D721Med (cell line): ENCODE measurements at regions not wholly inside any gene's neighbourhood (a gene's known extent, or its start where the extent isn't known, plus 50 kb on each side); places are given as distances from the start of the nearest gene placed in this dataset.
"Not testable (repeated sequence)": the region's sequence is repeated elsewhere in the genome, so short reads cannot be mapped to it uniquely, and the experiment has no call there.

Source experiments
- DNase-seq: peaks from one replicate; pipeline ENCODE4 v3.0.0; 2011; ENCODE audit warnings: low spot score; ENCODE audit not compliant: insufficient read length
- FAIRE-seq: peaks from 2 replicates; lab custom pipeline; 2011; peaks lifted over from hg19 to GRCh38; lab: Jason Lieb, UNC
- CTCF ChIP-seq: IDR thresholded peaks from 2 replicates; pipeline ENCODE4 v1.5.1; 2012; ENCODE audit warnings: mild to moderate bottlenecking, control low read depth; ENCODE audit not compliant: insufficient read depth; ENCODE audit errors: missing control alignments

GRCh38 chr3:193055352-193055751, 137.7 kb upstream of the MB21D2 start:
- DNase-seq (no peak), FAIRE-seq (no peak)
- TF ChIP-seq CTCF = no peak

- FAIRE-seq = no peak
- no peak for TF ChIP-seq CTCF
- no peak for DNase-seq
These were observed 140.0 kb upstream of the MB21D2 start for GRCh38 chr3:193057616-193058015.

GRCh38 chr3:193060748-193061546, 143.3 kb upstream of the MB21D2 start:
- FAIRE-seq = no peak

GRCh38 chr3:193068365-193068764, 150.7 kb upstream of the MB21D2 start:
- DNase-seq = no peak
- no peak for FAIRE-seq
- TF ChIP-seq CTCF = no peak

More at GRCh38 chr3:193060748-193061546, 143.3 kb upstream of the MB21D2 start:
- no peak for TF ChIP-seq CTCF
- DNase-seq = no peak

- DNase-seq, FAIRE-seq: not testable (repeated sequence)
These were observed 152.1 kb upstream of the MB21D2 start for GRCh38 chr3:193069732-193070131.

GRCh38 chr3:193078996-193079753, 161.5 kb upstream of the MB21D2 start:
- DNase-seq (no peak), FAIRE-seq (no peak)
- TF ChIP-seq CTCF = no peak

- no peak for FAIRE-seq
- no peak for DNase-seq
These were observed 160.1 kb upstream of the PLAAT1 start for GRCh38 chr3:193080821-193081365.

More at GRCh38 chr3:193080821-193081365, 160.1 kb upstream of the PLAAT1 start:
- no peak for TF ChIP-seq CTCF
